ENCODE measurements at regions not wholly inside any gene's neighbourhood (a gene's known extent, or its start where the extent isn't known, plus 50 kb on each side); places are given as distances from the start of the nearest gene placed in this dataset.

- TF ChIP-seq CTCF (IDR thresholded peaks at IDR 0.05) (no peak), POLR2A (IDR thresholded peaks at IDR 0.05) (no peak), POLR2AphosphoS5 (IDR thresholded peaks at IDR 0.05) (no peak)
These were observed 741.4 kb downstream of the ADGRL2 start for GRCh38 chr1:82542141-82542540.
